ENCODE measurements at regions not wholly inside any gene's neighbourhood (a gene's known extent, or its start where the extent isn't known, plus 50 kb on each side); places are given as distances from the start of the nearest gene placed in this dataset.

DNA sequence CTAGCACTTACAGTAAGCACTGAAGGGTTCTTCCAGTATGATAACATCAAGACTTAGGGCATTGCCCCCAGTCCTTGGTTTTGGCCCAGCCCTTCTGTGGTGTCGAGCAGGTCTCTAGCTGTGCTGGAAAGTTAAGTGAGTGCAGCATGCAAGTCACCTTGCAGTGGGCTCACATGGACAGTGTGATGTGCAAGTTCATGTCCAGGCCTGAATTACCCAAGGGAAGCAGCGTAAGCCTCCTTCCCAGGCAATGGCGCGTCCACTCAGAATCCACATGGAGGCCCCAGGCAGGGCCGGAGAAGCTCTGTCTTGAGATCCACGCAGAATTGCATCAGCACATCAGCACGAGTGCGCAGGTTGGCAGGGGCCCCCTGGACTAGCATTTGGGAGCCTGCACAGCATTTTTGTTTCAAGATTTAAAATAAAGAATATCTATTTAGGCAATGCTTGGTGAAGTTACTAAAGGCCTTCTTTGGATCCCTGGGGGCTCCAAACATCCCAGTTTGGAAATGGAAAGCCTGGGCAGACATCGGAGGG is 108.4 kb upstream of the ALDH1B1 start:
- TF ChIP-seq POLR2AphosphoS5 (IDR thresholded peaks at IDR 0.05; ENCODE audit: low read depth, low read length), result no peak
- TF ChIP-seq POLR2A (IDR thresholded peaks at IDR 0.05; ENCODE audit: low read depth, low read length), result no peak
